Endothelial cell of umbilical vein (primary cell): ENCODE measurements at regions not wholly inside any gene's neighbourhood (a gene's known extent, or its start where the extent isn't known, plus 50 kb on each side); places are given as distances from the start of the nearest gene placed in this dataset.

ENCODE experiments used
- BruUV-seq: library from RNA; stranded (reverse); fragments of 400-500 nt; replicated peaks from 2 replicates; lab custom pipeline; 2021; lab: Mats Ljungman, UMichigan
- CTCF ChIA-PET: fragments of 300-600, 350-600 bp; sonication (Branson Sonifier 250); formaldehyde crosslinking; loops from one replicate; lab custom pipeline; 2021; ENCODE audit warnings: antibody characterized with exemption, inconsistent platforms; lab: Charles Lee
- POLR2A ChIA-PET: fragments of 300-600, 350-600 bp; sonication (Branson Sonifier 250); formaldehyde crosslinking; loops from one replicate; lab custom pipeline; 2021; ENCODE audit warnings: antibody characterized with exemption, inconsistent platforms; lab: Charles Lee
- DNase-seq: peaks from one replicate; pipeline ENCODE4 v3.0.0-alpha.2; 2011; ENCODE audit warnings: low read depth, low spot score
- FAIRE-seq: peaks from 2 replicates; lab custom pipeline; 2011; peaks lifted over from hg19 to GRCh38; lab: Jason Lieb, UNC
- H2AFZ ChIP-seq: 2 replicates; pipeline ENCODE4 v1.6.0; 2012; ENCODE audit warnings: low read depth, low read length, control low read depth, inconsistent platforms
- H3K27ac ChIP-seq: 2 replicates; pipeline ENCODE4 v1.5.1; 2011; ENCODE audit warnings: low read depth, mild to moderate bottlenecking, control low read depth, low read length, moderate library complexity; ENCODE audit not compliant: insufficient read depth
- H3K27me3 ChIP-seq, 2 experiments: 2 replicates each; pipeline versions ENCODE4 v1.6.0 to v1.6.1; 2011; ENCODE audit warnings: low read length in 2 of 2, mixed read lengths in 1 of 2; ENCODE audit not compliant: control insufficient read depth in 2 of 2, insufficient read depth in 2 of 2
- H3K36me3 ChIP-seq, 2 experiments: 2 replicates in 1 of 2; 3 replicates in 1 of 2; pipeline ENCODE4 v1.5.1; 2011; ENCODE audit warnings: low read length in 2 of 2, mild to moderate bottlenecking in 1 of 2, moderate library complexity in 1 of 2; ENCODE audit not compliant: control insufficient read depth in 2 of 2, insufficient read depth in 2 of 2; ENCODE audit errors: extremely low read depth in 1 of 2
- H3K4me1 ChIP-seq: 3 replicates; pipeline ENCODE4 v1.5.1; 2011; ENCODE audit warnings: mild to moderate bottlenecking, low read length; ENCODE audit not compliant: control insufficient read depth, insufficient read depth; ENCODE audit errors: extremely low read depth
- H3K4me2 ChIP-seq: 2 replicates; pipeline ENCODE4 v1.6.1; 2011; ENCODE audit warnings: low read length, control low read depth, mixed read lengths; ENCODE audit not compliant: insufficient read depth
- H3K4me3 ChIP-seq, 3 experiments: fragments of 200-600 bp in 1 of 3; sonication (generic), shearing (Covaris generic) in 1 of 3; replicated peaks in 1 of 3; 2 replicates each; pipeline ENCODE4 v1.5.1; 2011 to 2016; ENCODE audit warnings: control low read depth in 3 of 3, low read length in 3 of 3, mild to moderate bottlenecking in 2 of 3, inconsistent platforms in 1 of 3, low read depth in 1 of 3, moderate library complexity in 1 of 3; ENCODE audit not compliant: insufficient read depth in 1 of 3
- H3K79me2 ChIP-seq: 2 replicates; pipeline ENCODE4 v1.6.0; 2012; ENCODE audit warnings: low read length, inconsistent platforms; ENCODE audit not compliant: control insufficient read depth, insufficient read depth
- H3K9ac ChIP-seq: replicated peaks from 2 replicates; pipeline ENCODE3; 2011; ENCODE audit warnings: low read length, control low read depth; ENCODE audit not compliant: insufficient read depth; ENCODE audit errors: extremely low read depth
- H3K9me1 ChIP-seq: replicated peaks from 3 replicates; pipeline ENCODE4 v1.6.0; 2011; ENCODE audit warnings: mild to moderate bottlenecking, low read length; ENCODE audit not compliant: control insufficient read depth, insufficient read depth; ENCODE audit errors: extremely low read depth
- H3K9me3 ChIP-seq: replicated peaks from 2 replicates; pipeline ENCODE4 v1.5.1; 2012; ENCODE audit warnings: low read length, inconsistent platforms; ENCODE audit not compliant: control insufficient read depth, insufficient read depth
- H4K20me1 ChIP-seq: replicated peaks from 2 replicates; pipeline ENCODE3; 2011; ENCODE audit warnings: mild to moderate bottlenecking, low read length; ENCODE audit not compliant: control insufficient read depth, insufficient read depth; ENCODE audit errors: extremely low read depth
- POLR2AphosphoS5 ChIP-seq: IDR thresholded peaks from 2 replicates; pipeline ENCODE4 v1.6.1; 2012; ENCODE audit warnings: low read depth, mild to moderate bottlenecking, control low read depth, low read length, moderate library complexity; ENCODE audit not compliant: insufficient read depth
- dilution Hi-C: fragments of 300-500 bp; cut with MboI; formaldehyde crosslinking; loops from one replicate; pipeline ENCODE4 v1.15.0; 2019; ENCODE audit warnings: low sequenced_read_pairs; ENCODE audit not compliant: extremely low pct_ligation_motif_present
- intact Hi-C: fragments of 100-400 bp; cut with micrococcal nuclease; formaldehyde crosslinking; loops from one replicate; pipeline ENCODE4 v1.10.0; 2022
- TF ChIP-seq, protein P1 (sequence below), 2 donors: IDR thresholded peaks; 1 replicate in 1 of 2; 2 replicates in 1 of 2; pipeline ENCODE4 v1.5.1; 2011; ENCODE audit warnings: low read length in 2 of 2, mild to moderate bottlenecking in 2 of 2, moderate library complexity in 2 of 2, control low read depth in 1 of 2, inconsistent platforms in 1 of 2, low read depth in 1 of 2; ENCODE audit not compliant: insufficient read depth in 1 of 2; ENCODE audit errors: extremely low read depth in 1 of 2

DNA sequence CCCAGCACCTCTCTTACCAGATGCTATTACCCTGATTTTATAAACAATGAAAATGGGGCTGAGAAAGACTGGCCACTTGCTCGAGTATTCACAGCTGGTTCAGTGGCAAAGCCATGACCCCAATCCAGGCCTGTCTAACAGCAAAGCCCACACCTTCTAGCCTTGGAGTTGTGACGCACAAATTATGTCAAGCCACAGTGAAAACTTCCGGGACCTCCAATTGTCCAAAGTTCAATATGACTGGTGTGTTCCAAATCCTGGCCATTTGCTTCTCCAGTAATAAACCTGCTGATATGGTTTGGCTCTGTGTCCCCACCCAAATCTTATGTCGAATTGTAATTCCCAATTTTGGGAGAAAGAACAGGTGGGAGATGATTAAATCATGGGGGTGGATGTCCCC lies 64.7 kb upstream of the RIOK3 start:
- H3K4me1 ChIP-seq = peaks cover 15% of the 10 kb centered on the region
- dilution Hi-C loops (no loop called here), intact Hi-C loops (no loop called here)
- no peak overlapping the region for H2AFZ ChIP-seq
- ChIA-PET CTCF (interaction anchor here (1.3 to 3.0 kb wide), 2 partner anchors 8 to 23 kb away, joined by 3 to 9 read pairs; no protein-coding TSS in a partner anchor), POLR2A (no interaction called here)
- no peak overlapping the region for H3K4me3 ChIP-seq
- no TSS peak for BruUV-seq
- TF ChIP-seq, protein P1, sequence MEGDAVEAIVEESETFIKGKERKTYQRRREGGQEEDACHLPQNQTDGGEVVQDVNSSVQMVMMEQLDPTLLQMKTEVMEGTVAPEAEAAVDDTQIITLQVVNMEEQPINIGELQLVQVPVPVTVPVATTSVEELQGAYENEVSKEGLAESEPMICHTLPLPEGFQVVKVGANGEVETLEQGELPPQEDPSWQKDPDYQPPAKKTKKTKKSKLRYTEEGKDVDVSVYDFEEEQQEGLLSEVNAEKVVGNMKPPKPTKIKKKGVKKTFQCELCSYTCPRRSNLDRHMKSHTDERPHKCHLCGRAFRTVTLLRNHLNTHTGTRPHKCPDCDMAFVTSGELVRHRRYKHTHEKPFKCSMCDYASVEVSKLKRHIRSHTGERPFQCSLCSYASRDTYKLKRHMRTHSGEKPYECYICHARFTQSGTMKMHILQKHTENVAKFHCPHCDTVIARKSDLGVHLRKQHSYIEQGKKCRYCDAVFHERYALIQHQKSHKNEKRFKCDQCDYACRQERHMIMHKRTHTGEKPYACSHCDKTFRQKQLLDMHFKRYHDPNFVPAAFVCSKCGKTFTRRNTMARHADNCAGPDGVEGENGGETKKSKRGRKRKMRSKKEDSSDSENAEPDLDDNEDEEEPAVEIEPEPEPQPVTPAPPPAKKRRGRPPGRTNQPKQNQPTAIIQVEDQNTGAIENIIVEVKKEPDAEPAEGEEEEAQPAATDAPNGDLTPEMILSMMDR (IDR thresholded peaks at IDR 0.05; ENCODE audit: extremely low read depth in 1 of 2, insufficient read depth in 1 of 2, low read depth in 1 of 2, low read length in 2 of 2) = no peak
- TF ChIP-seq POLR2AphosphoS5 = no peak
- H3K79me2 ChIP-seq = no peaks in the 10 kb centered on the region
- H3K9me3 ChIP-seq = no peaks in the 10 kb centered on the region
- DNase-seq (no peak), FAIRE-seq (no peak)
- no peak overlapping the region for H3K27ac ChIP-seq
- H4K20me1 ChIP-seq = no peaks in the 10 kb centered on the region
- H3K4me2 ChIP-seq = no peak overlapping the region
- H3K27me3 ChIP-seq = no peaks in the 10 kb centered on the region
- H3K9ac ChIP-seq = no peak overlapping the region
- no peaks in the 10 kb centered on the region for H3K9me1 ChIP-seq
- H3K36me3 ChIP-seq = no peaks in the 10 kb centered on the region

DNA sequence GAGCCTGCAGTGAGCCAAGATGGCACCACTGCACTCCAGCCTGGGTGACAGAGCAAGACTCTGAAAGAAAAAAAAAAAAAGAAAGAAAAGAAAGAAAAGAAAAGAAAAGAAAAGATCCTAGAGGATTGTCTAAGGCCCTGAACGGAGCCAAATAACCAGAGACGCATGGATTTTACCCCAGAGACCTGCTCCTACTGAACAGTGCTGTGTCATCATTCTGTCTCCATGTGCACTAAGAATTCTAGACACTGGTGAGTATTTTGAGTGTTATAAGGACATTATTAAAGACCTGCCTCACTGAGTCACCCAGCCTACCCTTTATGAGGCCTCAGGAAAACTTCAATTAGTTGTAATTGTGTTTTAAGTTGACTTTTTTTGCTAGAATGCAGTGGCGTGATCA lies 61.9 kb upstream of the RIOK3 start:
- H3K27ac ChIP-seq = no peak overlapping the region
- no peaks in the 10 kb centered on the region for H3K9me3 ChIP-seq
- dilution Hi-C loops = no loop called here
- H3K9ac ChIP-seq = no peak overlapping the region
- H3K4me2 ChIP-seq = no peak overlapping the region
- no peaks in the 10 kb centered on the region for H3K9me1 ChIP-seq
- intact Hi-C loops = no loop called here
- peaks cover 13% of the 10 kb centered on the region for H3K4me1 ChIP-seq
- no peak overlapping the region for H3K4me3 ChIP-seq
- TF ChIP-seq, protein P1 (IDR thresholded peaks at IDR 0.05; ENCODE audit: extremely low read depth in 1 of 2, insufficient read depth in 1 of 2, low read depth in 1 of 2, low read length in 2 of 2) = no peak
- FAIRE-seq (no peak), DNase-seq (no peak)
- H2AFZ ChIP-seq = no peak overlapping the region
- no peaks in the 10 kb centered on the region for H4K20me1 ChIP-seq
- no peaks in the 10 kb centered on the region for H3K27me3 ChIP-seq
- BruUV-seq = no TSS peak
- ChIA-PET CTCF (interaction anchor here (0.8 to 2.6 kb wide), 2 partner anchors 11 to 12 kb away, joined by 3 to 9 read pairs; no protein-coding TSS in a partner anchor), POLR2A (interaction anchor here (0.7 kb wide), 1 partner anchor 59 kb away, joined by 3 read pairs; no protein-coding TSS in a partner anchor)
- H3K79me2 ChIP-seq = no peaks in the 10 kb centered on the region
- no peaks in the 10 kb centered on the region for H3K36me3 ChIP-seq
